ENCODE measurements at regions not wholly inside any gene's neighbourhood (a gene's known extent, or its start where the extent isn't known, plus 50 kb on each side); places are given as distances from the start of the nearest gene placed in this dataset.

- TF ChIP-seq CTCF (conservative IDR thresholded peaks at IDR 0.05) (0 out of 2 replicates have a peak, but pooled peaks have one; percentile 8), ZFX (IDR thresholded peaks at IDR 0.05) (no peak)
Measured at GRCh38 chr13:97588993-97589392, 155.0 kb downstream of the RAP2A start.
